Caco-2 (cell line): ENCODE measurements at regions not wholly inside any gene's neighbourhood (a gene's known extent, or its start where the extent isn't known, plus 50 kb on each side); places are given as distances from the start of the nearest gene placed in this dataset.

Source experiments
- BruUV-seq: library from RNA; stranded (reverse); fragments of 400-500 nt; replicated peaks from 2 replicates; lab custom pipeline; 2021; lab: Mats Ljungman, UMichigan
- CTCF ChIA-PET: fragments of 300-600 bp; sonication (Branson Sonifier 250); formaldehyde crosslinking; loops from one replicate; lab custom pipeline; 2022; ENCODE audit warnings: antibody characterized with exemption; lab: Charles Lee
- POLR2A ChIA-PET: fragments of 300-600 bp; sonication (Branson Sonifier 250); formaldehyde crosslinking; loops from one replicate; lab custom pipeline; 2022; ENCODE audit warnings: antibody characterized with exemption; lab: Charles Lee
- DNase-seq, 2 experiments: peaks; one replicate each; pipeline versions ENCODE4 v3.0.0 to v3.0.0-alpha.2; 2020 to 2022
- H3K27me3 ChIP-seq: replicated peaks from 2 replicates; pipeline ENCODE4 v1.6.0; 2011; ENCODE audit warnings: low read length; ENCODE audit not compliant: control insufficient read depth, insufficient read depth
- H3K36me3 ChIP-seq: 2 replicates; pipeline ENCODE4 v1.5.1; 2011; ENCODE audit warnings: low read length; ENCODE audit not compliant: control insufficient read depth, insufficient read depth
- H3K4me1 ChIP-seq: fragments of 250-450 bp; sonication (Bioruptor Pico); 2 replicates; pipeline ENCODE4 v1.5.1; 2020; ENCODE audit warnings: mild to moderate bottlenecking
- H3K4me3 ChIP-seq: 2 replicates; pipeline ENCODE4 v1.5.1; 2011; ENCODE audit warnings: low read depth, mild to moderate bottlenecking, control low read depth, low read length
- H3K9me3 ChIP-seq: fragments of 250-450 bp; sonication (Bioruptor Pico); 2 replicates; pipeline ENCODE4 v1.5.1; 2020; ENCODE audit warnings: mild to moderate bottlenecking, moderate library complexity
- H3K27ac Mint-ChIP-seq: one replicate; pipeline ENCODE4 v1.8.0; 2022; ENCODE audit warnings: mixed read lengths; ENCODE audit not compliant: unreplicated experiment
- H3K27me3 Mint-ChIP-seq: one replicate; pipeline ENCODE4 v1.8.0; 2022; ENCODE audit warnings: mixed read lengths; ENCODE audit not compliant: insufficient read depth, unreplicated experiment
- H3K36me3 Mint-ChIP-seq: one replicate; pipeline ENCODE4 v1.8.0; 2022; ENCODE audit warnings: mild to moderate bottlenecking, mixed read lengths; ENCODE audit not compliant: insufficient read depth, unreplicated experiment
- H3K4me1 Mint-ChIP-seq: one replicate; pipeline ENCODE4 v1.8.0; 2022; ENCODE audit warnings: low read depth, mixed read lengths; ENCODE audit not compliant: unreplicated experiment
- H3K4me3 Mint-ChIP-seq: one replicate; pipeline ENCODE4 v1.8.0; 2022; ENCODE audit warnings: mild to moderate bottlenecking, moderate library complexity, mixed read lengths; ENCODE audit not compliant: unreplicated experiment
- H3K9me3 Mint-ChIP-seq: one replicate; pipeline ENCODE4 v1.8.0; 2022; ENCODE audit warnings: mixed read lengths; ENCODE audit not compliant: unreplicated experiment
- intact Hi-C: fragments of 100-400 bp; cut with micrococcal nuclease; formaldehyde crosslinking; loops from one replicate; pipeline ENCODE4 v1.10.0; 2022; ENCODE audit not compliant: unreplicated experiment
- TF ChIP-seq, protein P1 (sequence below), 2 experiments: fragments of 200-600 bp in 1 of 2; IDR thresholded peaks; 1 replicate in 1 of 2; 2 replicates in 1 of 2; pipeline versions ENCODE4 v1.5.1 to v1.8.0; 2011 to 2022; ENCODE audit warnings: antibody characterized with exemption in 1 of 2, control low read depth in 1 of 2, inconsistent platforms in 1 of 2, low read depth in 1 of 2, low read length in 1 of 2, mild to moderate bottlenecking in 1 of 2, moderate library complexity in 1 of 2; ENCODE audit not compliant: insufficient read depth in 1 of 2, severe bottlenecking in 1 of 2, unreplicated experiment in 1 of 2

DNA sequence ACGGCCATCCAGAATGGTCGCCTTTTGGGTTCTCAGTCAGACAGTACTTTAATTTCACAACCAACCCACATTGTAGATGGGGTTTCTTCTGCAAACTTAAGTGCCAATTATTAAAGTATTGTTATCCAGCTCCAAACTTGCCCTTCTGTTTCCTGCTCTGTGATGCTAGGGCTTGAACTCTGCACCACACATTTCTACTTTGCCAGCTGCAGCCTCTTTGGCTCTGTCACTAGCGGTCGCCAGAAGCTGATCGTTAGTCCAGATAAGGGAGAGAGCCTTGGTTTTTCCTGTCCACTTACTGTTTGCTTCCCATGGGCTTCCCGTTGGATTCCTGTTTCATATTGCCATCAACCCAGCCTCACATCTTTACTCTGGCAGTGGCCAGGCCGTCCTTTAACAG is 196.6 kb downstream of the ASB9 start:
- no TSS peak for BruUV-seq
- H3K4me3 ChIP-seq = no peak overlapping the region
- no peak overlapping the region for H3K4me3 Mint-ChIP-seq
- H3K27me3 ChIP-seq = no peaks in the 10 kb centered on the region
- no peaks in the 10 kb centered on the region for H3K9me3 ChIP-seq
- no peaks in the 10 kb centered on the region for H3K9me3 Mint-ChIP-seq
- H3K27ac Mint-ChIP-seq = no peak overlapping the region
- no peak for DNase-seq
- ChIA-PET POLR2A (no interaction called here), CTCF (no interaction called here)
- H3K4me1 ChIP-seq = no peaks in the 10 kb centered on the region
- H3K36me3 ChIP-seq = no peaks in the 10 kb centered on the region
- no peaks in the 10 kb centered on the region for H3K36me3 Mint-ChIP-seq
- TF ChIP-seq, protein P1, sequence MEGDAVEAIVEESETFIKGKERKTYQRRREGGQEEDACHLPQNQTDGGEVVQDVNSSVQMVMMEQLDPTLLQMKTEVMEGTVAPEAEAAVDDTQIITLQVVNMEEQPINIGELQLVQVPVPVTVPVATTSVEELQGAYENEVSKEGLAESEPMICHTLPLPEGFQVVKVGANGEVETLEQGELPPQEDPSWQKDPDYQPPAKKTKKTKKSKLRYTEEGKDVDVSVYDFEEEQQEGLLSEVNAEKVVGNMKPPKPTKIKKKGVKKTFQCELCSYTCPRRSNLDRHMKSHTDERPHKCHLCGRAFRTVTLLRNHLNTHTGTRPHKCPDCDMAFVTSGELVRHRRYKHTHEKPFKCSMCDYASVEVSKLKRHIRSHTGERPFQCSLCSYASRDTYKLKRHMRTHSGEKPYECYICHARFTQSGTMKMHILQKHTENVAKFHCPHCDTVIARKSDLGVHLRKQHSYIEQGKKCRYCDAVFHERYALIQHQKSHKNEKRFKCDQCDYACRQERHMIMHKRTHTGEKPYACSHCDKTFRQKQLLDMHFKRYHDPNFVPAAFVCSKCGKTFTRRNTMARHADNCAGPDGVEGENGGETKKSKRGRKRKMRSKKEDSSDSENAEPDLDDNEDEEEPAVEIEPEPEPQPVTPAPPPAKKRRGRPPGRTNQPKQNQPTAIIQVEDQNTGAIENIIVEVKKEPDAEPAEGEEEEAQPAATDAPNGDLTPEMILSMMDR (IDR thresholded peaks at IDR 0.05; ENCODE audit: insufficient read depth in 1 of 2, low read depth in 1 of 2, low read length in 1 of 2, severe bottlenecking in 1 of 2, unreplicated experiment in 1 of 2) = no peak
- no peaks in the 10 kb centered on the region for H3K4me1 Mint-ChIP-seq
- intact Hi-C loops = no loop called here
- no peaks in the 10 kb centered on the region for H3K27me3 Mint-ChIP-seq

DNA sequence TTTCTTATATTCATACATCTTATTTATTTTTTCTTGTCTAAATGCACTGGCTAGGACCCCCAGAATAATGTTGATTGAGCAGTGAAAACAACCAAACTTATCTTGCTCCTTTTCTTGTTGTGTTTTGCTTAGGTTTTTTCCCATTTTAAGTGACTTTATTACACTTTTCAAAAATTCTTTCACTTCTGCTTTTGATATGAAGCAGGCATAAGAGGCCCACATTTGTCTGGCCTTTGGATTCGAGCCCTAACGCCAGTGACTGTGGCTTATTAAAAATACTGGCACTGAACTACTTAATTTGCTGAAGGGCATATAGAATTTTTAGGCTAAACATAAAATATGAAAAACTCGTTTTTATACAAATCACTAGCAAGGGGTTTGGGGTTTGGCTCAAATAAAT is 197.0 kb downstream of the ASB9 start:
- no peaks in the 10 kb centered on the region for H3K4me1 Mint-ChIP-seq
- no peaks in the 10 kb centered on the region for H3K36me3 Mint-ChIP-seq
- intact Hi-C loops = no loop called here

DNA sequence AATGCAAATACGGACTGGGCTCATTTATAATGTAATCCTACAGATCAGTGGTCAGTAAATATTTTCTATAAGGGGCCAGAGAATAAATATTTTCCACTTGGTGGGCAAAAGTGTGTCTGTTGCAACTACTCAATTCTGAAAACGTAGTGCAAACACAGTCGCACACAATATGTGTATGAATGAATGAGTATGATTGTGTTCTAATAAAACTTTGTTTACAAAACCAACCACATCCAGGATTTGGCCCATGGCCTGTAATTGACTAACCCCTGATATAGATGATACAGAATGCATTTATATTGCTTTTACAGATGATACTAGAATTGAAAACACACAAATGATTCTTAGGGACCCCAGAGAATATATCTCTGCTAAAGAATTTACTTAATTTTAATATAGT is 197.6 kb downstream of the ASB9 start:
- Mint-ChIP-seq H3K36me3 (no peaks in the 10 kb centered on the region), H3K4me3 (no peak overlapping the region), H3K4me1 (no peaks in the 10 kb centered on the region), H3K27me3 (no peaks in the 10 kb centered on the region), H3K27ac (no peak overlapping the region), H3K9me3 (no peaks in the 10 kb centered on the region)
- CTCF ChIA-PET = no interaction called here
- POLR2A ChIA-PET = no interaction called here
- Histone ChIP-seq H3K4me1 (no peaks in the 10 kb centered on the region), H3K4me3 (no peak overlapping the region), H3K36me3 (no peaks in the 10 kb centered on the region), H3K9me3 (no peaks in the 10 kb centered on the region), H3K27me3 (no peaks in the 10 kb centered on the region)
- TF ChIP-seq, protein P1 (IDR thresholded peaks at IDR 0.05; ENCODE audit: insufficient read depth in 1 of 2, low read depth in 1 of 2, low read length in 1 of 2, severe bottlenecking in 1 of 2, unreplicated experiment in 1 of 2) = no peak
- intact Hi-C loops = no loop called here
- no peak for DNase-seq
- BruUV-seq = no TSS peak

More for the DNA sequence above, 197.0 kb downstream of the ASB9 start:
- Histone ChIP-seq H3K36me3 (no peaks in the 10 kb centered on the region), H3K27me3 (no peaks in the 10 kb centered on the region), H3K4me1 (no peaks in the 10 kb centered on the region), H3K4me3 (no peak overlapping the region), H3K9me3 (no peaks in the 10 kb centered on the region)
- ChIA-PET POLR2A (no interaction called here), CTCF (no interaction called here)
- TF ChIP-seq, protein P1 (IDR thresholded peaks at IDR 0.05; ENCODE audit: insufficient read depth in 1 of 2, low read depth in 1 of 2, low read length in 1 of 2, severe bottlenecking in 1 of 2, unreplicated experiment in 1 of 2) = no peak
- Mint-ChIP-seq H3K27me3 (no peaks in the 10 kb centered on the region), H3K4me3 (no peak overlapping the region), H3K27ac (no peak overlapping the region), H3K9me3 (no peaks in the 10 kb centered on the region)
- BruUV-seq = no TSS peak
- DNase-seq = no peak
